HEK293T (cell line): ENCODE measurements at regions not wholly inside any gene's neighbourhood (a gene's known extent, or its start where the extent isn't known, plus 50 kb on each side); places are given as distances from the start of the nearest gene placed in this dataset.

Experiments used
- BHLHE40 ChIP-seq: fragments of 450-650 bp; IDR thresholded peaks from 2 replicates; pipeline ENCODE4 v1.6.1; 2016; ENCODE audit warnings: mild to moderate bottlenecking, moderate library complexity, borderline replicate concordance
- ELF4 ChIP-seq: fragments of 450-650 bp; IDR thresholded peaks from 2 replicates; pipeline ENCODE4 v1.6.1; 2017; ENCODE audit warnings: antibody characterized with exemption
- FOXA1 ChIP-seq: fragments of 450-650 bp; IDR thresholded peaks from 2 replicates; pipeline ENCODE4 v1.6.1; 2016; ENCODE audit warnings: mild to moderate bottlenecking
- FOXK2 ChIP-seq: fragments of 450-650 bp; IDR thresholded peaks from 2 replicates; pipeline ENCODE4 v1.6.1; 2016; ENCODE audit warnings: mild to moderate bottlenecking
- FOXM1 ChIP-seq: fragments of 450-650 bp; IDR thresholded peaks from 2 replicates; pipeline ENCODE4 v1.6.1; 2017; ENCODE audit warnings: mild to moderate bottlenecking, borderline replicate concordance
- L3MBTL2 ChIP-seq: fragments of 450-650 bp; conservative IDR thresholded peaks from 2 replicates; pipeline ENCODE4 v1.6.1; 2016; ENCODE audit warnings: mild to moderate bottlenecking
- SUZ12 ChIP-seq: fragments of 450-650 bp; IDR thresholded peaks from 2 replicates; pipeline ENCODE4 v1.6.1; 2016; ENCODE audit warnings: mild to moderate bottlenecking

- TF ChIP-seq FOXM1 (no peak), BHLHE40 (no peak), L3MBTL2 (no peak), SUZ12 (no peak), ELF4 (no peak), FOXA1 (no peak), FOXK2 (no peak)
These were observed 581.3 kb downstream of the TMEM121 start for GRCh38 chr14:106107703-106108102.
